ENCODE measurements at regions not wholly inside any gene's neighbourhood (a gene's known extent, or its start where the extent isn't known, plus 50 kb on each side); places are given as distances from the start of the nearest gene placed in this dataset.

- DNase-seq = no peak
- Histone ChIP-seq H3K9me3 (no peaks in the 10 kb centered on the region), H3K36me3 (no peaks in the 10 kb centered on the region), H3K27me3 (no peaks in the 10 kb centered on the region), H3K4me3 (no peak overlapping the region), H3K4me1 (no peaks in the 10 kb centered on the region), H3K27ac (no peak overlapping the region)
- intact Hi-C loops (cut with DNase I) = no loop called here
- no peak for TF ChIP-seq CTCF (IDR thresholded peaks at IDR 0.05)
- no peak for TF ChIP-seq POLR2A (IDR thresholded peaks at IDR 0.05)
- ATAC-seq = no peak
- 92% methylated on average over 3 of the region's 3 CpGs for WGBS (ENCODE audit: insufficient coverage, low coverage, low lambda C conversion rate, missing lambda C conversion rate)
Measured at GRCh38 chr15:29873264-29873663, 51.0 kb upstream of the TJP1 start.

GRCh38 chr15:29872716-29873115, 50.4 kb upstream of the TJP1 start:
- no peak overlapping the region for H3K27ac ChIP-seq
- H3K4me1 ChIP-seq = no peaks in the 10 kb centered on the region
- H3K4me3 ChIP-seq = no peak overlapping the region
- TF ChIP-seq CTCF (IDR thresholded peaks at IDR 0.05) (no peak), POLR2A (IDR thresholded peaks at IDR 0.05) (no peak)
- no peak for DNase-seq
- H3K9me3 ChIP-seq = no peaks in the 10 kb centered on the region
- intact Hi-C loops (cut with DNase I) = no loop called here
- ATAC-seq = no peak
- H3K27me3 ChIP-seq = no peaks in the 10 kb centered on the region
- H3K36me3 ChIP-seq = no peaks in the 10 kb centered on the region
- 95% methylated on average over 7 of the region's 7 CpGs for WGBS (ENCODE audit: insufficient coverage, low coverage, low lambda C conversion rate, missing lambda C conversion rate)
